HEK293 (cell line): ENCODE measurements at regions not wholly inside any gene's neighbourhood (a gene's known extent, or its start where the extent isn't known, plus 50 kb on each side); places are given as distances from the start of the nearest gene placed in this dataset.

Experiments
- CTCF ChIA-PET: fragments of 350-600 bp; formaldehyde crosslinking; extraction: SDS; loops from one replicate; lab custom pipeline; 2021; ENCODE audit warnings: antibody characterized with exemption; lab: Yijun Ruan, JAX
- POLR2A ChIA-PET: fragments of 300-600 bp; formaldehyde crosslinking; extraction: SDS; loops from one replicate; lab custom pipeline; 2020; ENCODE audit warnings: antibody characterized with exemption, inconsistent platforms; lab: Yijun Ruan, JAX
- H3K27ac ChIP-seq: fragments of 200-500 bp; sonication (Bioruptor generic); 2 replicates; pipeline ENCODE4 v1.5.1; 2014; ENCODE audit warnings: low read depth, low read length, control low read depth, inconsistent platforms; ENCODE audit errors: extremely low read depth
- H3K36me3 ChIP-seq, 2 experiments: fragments of 200-500 bp in 1 of 2; sonication (Bioruptor generic) in 1 of 2; 1 replicate in 1 of 2; 2 replicates in 1 of 2; pipeline ENCODE4 v1.5.1; 2014 to 2017; ENCODE audit warnings: inconsistent platforms in 2 of 2, low read length in 2 of 2; ENCODE audit not compliant: control insufficient read depth in 2 of 2, insufficient read depth in 1 of 2
- H3K4me1 ChIP-seq: fragments of 200-500 bp; sonication (Bioruptor generic); 2 replicates; pipeline ENCODE4 v1.5.1; 2014; ENCODE audit warnings: mild to moderate bottlenecking, low read length, inconsistent platforms; ENCODE audit not compliant: control insufficient read depth, insufficient read depth
- H3K4me3 ChIP-seq: 2 replicates; pipeline ENCODE4 v1.5.1; 2011; ENCODE audit warnings: low read depth, mild to moderate bottlenecking, control low read depth, low read length, moderate library complexity
- H3K9me3 ChIP-seq: fragments of 200-500 bp; sonication (Bioruptor generic); 2 replicates; pipeline ENCODE4 v1.5.1; 2014; ENCODE audit warnings: low read depth, low read length, inconsistent platforms; ENCODE audit not compliant: control insufficient read depth, insufficient read depth
- EGR2 ChIP-seq: fragments of 450-650 bp; formaldehyde crosslinking; IDR thresholded peaks from 2 replicates; pipeline ENCODE4 v1.5.1; 2016; ENCODE audit warnings: low read depth, missing biosample characterization, missing genetic modification characterization
- ELK4 ChIP-seq: IDR thresholded peaks from 2 replicates; pipeline ENCODE4 v1.6.1; 2011; ENCODE audit warnings: mild to moderate bottlenecking, low read depth, low read length, borderline replicate concordance
- SCRT1 ChIP-seq: fragments of 450-650 bp; formaldehyde crosslinking; IDR thresholded peaks from 2 replicates; pipeline ENCODE4 v1.5.1; 2016; ENCODE audit warnings: missing biosample characterization, missing genetic modification characterization, borderline replicate concordance
- ZNF148 ChIP-seq: fragments of 450-650 bp; formaldehyde crosslinking; IDR thresholded peaks from 2 replicates; pipeline ENCODE4 v1.5.0; 2017; ENCODE audit warnings: missing biosample characterization, missing genetic modification characterization, borderline replicate concordance
- ZNF510 ChIP-seq: fragments of 450-650 bp; formaldehyde crosslinking; IDR thresholded peaks from 2 replicates; pipeline ENCODE4 v1.5.1; 2018; ENCODE audit warnings: mild to moderate bottlenecking, missing genetic modification characterization, missing biosample characterization; ENCODE audit not compliant: insufficient replicate concordance

- TF ChIP-seq ELK4 (no peak), EGR2 (tag by site-specific recombination) (no peak), ZNF148 (tag by site-specific recombination) (no peak), ZNF510 (tag by site-specific recombination) (no peak), SCRT1 (tag by site-specific recombination) (no peak)
- H3K36me3 ChIP-seq, result no peaks in the 10 kb centered on the region
- ChIA-PET POLR2A (interaction anchor here (0.7 kb wide), 1 partner anchor 1098 kb away, joined by 4 read pairs; no protein-coding TSS in a partner anchor), CTCF (interaction anchor here (0.6 kb wide), 1 partner anchor 22 kb away, joined by 3 read pairs; no protein-coding TSS in a partner anchor)
- no peaks in the 10 kb centered on the region for H3K4me1 ChIP-seq
- H3K27ac ChIP-seq, result no peak overlapping the region
- H3K4me3 ChIP-seq, result no peak overlapping the region
- H3K9me3 ChIP-seq, result no peaks in the 10 kb centered on the region
Measured at GRCh38 chr2:30096451-30096850, 50.4 kb upstream of the YPEL5 start.
